NCI-H446 (cell line): ENCODE measurements at regions not wholly inside any gene's neighbourhood (a gene's known extent, or its start where the extent isn't known, plus 50 kb on each side); places are given as distances from the start of the nearest gene placed in this dataset.
A peak's percentile ranks its signal among the peaks of the same experiment; 100 is the strongest.
"Not testable (repeated sequence)": the region's sequence is repeated elsewhere in the genome, so short reads cannot be mapped to it uniquely, and the experiment has no call there.

Experiments used
- DNase-seq, 2 experiments: peaks; one replicate each; lab custom pipeline; 2025; lab: John Stamatoyannopoulos, UW

- no peak for DNase-seq
These were observed 131.0 kb downstream of the SMIM20 start for GRCh38 chr4:26044983-26045382.

DNA sequence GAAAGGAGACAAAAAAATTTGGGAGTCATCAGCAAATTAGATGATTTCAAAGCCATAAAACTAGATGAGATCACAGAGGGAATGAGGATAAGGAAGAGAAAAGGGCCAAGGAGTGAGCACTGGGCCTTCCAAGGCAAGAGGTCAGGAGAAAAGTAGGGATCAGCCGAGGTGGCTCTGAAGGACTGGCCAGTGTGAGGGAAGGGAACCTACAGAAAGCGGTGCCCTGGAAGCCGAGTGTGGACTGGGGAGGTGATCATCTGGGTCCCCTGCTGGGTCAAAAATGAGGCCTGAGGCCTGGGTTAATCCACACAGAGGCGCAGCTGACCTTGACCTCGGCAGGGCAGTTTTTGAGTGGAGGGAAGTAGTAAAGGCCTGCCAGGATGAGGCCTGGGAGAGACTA, 133.8 kb downstream of the SMIM20 start:
- DNase-seq = no peak

DNA sequence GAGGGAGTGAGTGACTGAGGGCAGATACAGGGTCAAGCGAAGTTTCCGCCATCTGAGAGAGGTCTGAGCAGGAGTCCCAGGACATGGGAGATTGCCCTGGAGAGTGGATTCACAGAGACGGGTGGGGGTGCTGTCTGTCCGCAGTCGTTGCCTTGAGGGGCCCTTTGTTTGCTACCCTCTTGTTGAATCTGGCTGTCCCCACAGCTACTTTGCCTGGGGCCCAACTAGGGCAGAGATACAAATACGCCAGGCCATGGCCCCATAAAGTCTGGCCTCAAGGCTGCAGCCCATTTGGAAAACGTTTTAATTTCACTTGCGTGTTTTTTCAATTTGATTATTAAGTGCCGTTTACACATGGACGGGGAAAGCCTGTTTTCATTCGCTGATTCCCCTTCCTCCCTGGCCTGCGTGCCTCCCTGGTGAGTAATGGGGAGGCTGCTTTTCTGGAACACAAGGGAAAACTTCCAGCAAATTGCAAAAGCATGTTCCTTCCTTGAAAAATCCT, 134.4 kb downstream of the SMIM20 start:
- DNase-seq = no peak

GRCh38 chr4:26048950-26049349, 134.9 kb downstream of the SMIM20 start:
- no peak for DNase-seq

GRCh38 chr4:26049447-26049846, 135.4 kb downstream of the SMIM20 start:
- DNase-seq = no peak

DNA sequence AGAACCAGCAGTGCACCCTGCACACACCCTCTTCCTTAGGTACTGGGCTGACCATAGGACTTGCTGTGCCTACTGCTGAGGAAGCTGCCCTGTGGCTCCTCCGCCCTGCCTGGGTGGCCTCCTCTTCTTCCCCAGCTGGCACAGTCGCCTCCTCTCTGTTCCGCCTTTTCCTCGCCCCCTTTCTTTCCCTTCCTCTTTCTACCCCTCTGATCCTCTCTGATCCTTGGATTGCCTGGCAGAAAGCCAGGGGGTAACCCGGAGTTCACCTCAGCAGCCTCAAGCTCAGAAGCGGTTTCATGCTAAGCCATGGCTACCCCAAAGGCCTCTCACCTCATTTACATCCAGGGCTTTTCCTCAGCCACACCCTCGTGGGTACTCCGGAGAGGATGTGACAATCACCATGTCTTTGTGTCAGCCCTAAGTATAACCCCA, 136.2 kb downstream of the SMIM20 start:
- no peak for DNase-seq

- no peak for DNase-seq
These were observed 136.7 kb downstream of the SMIM20 start for GRCh38 chr4:26050671-26051070.

GRCh38 chr4:26051240-26051639, 137.2 kb downstream of the SMIM20 start:
- no peak for DNase-seq

DNA sequence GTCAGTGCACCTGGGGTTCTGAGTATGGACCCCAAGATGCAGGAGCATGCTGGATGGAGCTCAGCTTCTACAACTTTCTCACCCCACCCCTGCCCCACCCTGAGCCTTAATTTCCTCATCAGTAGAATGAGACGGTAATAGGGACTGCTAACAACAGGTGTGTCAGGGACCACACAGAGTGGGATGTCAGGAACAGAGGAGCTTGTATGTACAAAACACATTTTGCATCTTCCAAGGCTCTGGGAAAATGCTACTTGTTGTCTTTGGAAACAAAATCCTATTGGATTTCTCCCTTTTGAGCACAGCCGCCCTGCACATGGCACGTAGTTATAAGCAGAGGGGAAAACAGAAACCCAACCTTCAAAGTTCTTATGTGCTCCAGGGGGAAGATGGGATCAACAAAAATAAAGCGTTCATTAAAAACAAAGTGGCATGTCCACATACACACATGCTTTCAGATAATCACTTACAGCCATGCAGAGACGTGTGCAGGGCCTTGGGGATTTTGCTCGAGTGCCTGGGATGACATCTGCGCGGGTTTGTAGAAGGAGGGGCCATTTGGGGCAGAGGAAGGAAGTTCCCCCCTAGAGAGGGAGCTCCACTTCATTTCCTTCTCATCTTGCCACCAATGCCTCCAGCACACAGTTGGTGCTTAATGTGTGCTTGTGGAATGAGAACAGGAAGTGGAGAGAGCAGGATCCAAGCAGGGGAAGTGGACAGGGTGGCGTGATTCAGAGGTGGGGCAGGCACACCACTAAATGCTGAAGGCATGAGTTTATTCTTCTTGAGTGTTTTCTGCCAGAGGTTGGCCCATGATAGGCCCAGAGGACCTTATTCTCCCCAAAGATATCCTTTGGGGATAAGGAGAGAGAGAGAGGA, 138.9 kb downstream of the SMIM20 start:
- no peak for DNase-seq

DNA sequence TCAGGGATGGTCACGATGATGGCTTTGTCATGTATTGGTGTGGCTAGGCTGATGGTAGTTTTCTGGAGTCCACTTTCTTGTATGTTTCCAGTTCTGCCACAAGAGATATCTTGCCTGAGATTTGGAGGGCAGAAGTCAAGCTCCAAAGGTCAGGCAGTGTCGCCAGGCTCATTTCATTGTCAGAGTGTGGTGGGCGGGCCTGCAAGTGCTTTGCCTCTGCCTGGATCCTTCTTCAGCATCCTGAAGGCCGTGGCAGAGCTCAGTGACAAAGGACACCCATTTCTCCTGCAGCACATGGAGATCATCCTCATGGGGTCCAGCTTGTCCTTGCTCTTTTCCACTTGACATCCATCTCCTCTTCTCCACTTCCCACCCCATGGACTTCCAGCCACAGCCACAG, 139.7 kb downstream of the SMIM20 start:
- no peak for DNase-seq

- DNase-seq = no peak
These were observed 141.8 kb downstream of the SMIM20 start for GRCh38 chr4:26055855-26056254.

DNA sequence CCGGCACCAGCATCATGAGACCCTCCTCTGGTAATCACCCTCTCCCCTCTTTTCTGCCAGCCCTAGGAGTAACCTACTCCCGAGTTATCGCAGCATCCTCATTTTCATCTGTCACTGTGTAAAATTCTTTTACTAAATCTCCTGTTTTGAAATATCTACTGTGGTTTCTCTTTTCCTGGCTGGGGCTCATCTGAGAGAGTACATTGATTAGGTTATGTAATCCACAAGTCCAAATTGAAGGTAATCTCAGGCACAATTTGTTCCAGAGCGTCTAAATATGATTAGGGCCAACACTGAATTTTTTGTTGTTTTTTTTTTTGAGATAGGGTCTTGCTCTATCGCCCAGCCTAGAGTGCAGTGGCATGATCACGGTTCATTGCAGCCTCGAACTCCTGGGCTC, 142.4 kb downstream of the SMIM20 start:
- no peak for DNase-seq

- DNase-seq = not testable (repeated sequence)
These were observed 143.8 kb downstream of the SMIM20 start for GRCh38 chr4:26057839-26058238.

- peak in 1 of 2 experiments; percentile 41 for DNase-seq
These were observed 144.5 kb downstream of the SMIM20 start for GRCh38 chr4:26058537-26058936.

- no peak for DNase-seq
These were observed 145.6 kb downstream of the SMIM20 start for GRCh38 chr4:26059391-26060154.

DNA sequence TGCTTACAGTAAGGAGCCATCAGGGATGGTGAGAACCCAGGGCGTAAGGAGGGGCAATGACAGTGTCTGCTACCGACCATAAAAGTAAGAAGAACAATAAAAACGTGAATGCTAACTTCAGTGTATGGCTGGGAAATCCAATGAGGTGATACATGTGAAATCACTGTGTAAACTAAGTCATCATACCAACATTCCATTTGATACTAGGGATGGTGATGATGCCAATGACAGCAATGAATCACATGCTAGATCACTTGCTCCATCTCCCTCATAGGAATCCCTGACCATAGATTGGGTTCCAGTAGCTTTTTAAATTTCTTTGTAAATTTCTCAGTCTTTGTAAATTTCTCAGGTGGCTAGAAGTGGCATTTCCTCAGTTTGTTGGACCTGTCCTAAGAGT, 146.3 kb downstream of the SMIM20 start:
- DNase-seq = no peak

DNA sequence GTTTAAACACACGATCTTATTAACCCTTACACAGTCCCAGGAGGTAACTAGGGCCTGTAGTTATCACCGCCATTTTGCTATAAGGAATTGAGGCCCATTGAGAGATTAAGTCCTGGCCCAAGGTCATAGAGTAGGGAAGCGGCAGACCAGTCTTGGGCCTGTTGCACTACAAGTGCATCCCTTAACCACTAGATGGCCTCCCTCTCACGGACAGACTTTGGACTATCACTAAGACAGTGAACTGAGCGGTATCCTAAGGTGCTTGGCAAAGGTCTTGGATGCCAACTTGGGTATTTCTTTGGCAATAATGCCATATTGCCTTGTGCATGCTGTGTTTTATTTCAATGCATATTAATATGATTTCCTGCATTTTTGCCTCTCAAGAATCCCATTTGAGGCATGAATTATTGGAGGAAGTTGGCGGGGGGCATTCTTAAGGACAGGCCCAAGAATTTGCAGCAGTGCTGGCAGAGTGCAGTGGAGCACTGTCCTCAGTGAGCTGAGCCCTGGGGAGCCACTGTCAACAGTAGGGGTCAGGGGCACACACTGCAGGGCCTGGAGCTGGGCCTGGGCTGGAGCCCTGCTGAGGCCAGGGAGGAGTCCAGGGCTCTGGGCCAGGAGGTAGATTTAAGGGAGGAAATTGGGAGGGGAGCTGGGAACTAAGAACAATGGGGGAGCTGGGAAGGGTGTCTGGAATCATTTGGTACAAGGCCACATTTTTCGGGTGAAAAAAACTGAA, 147.4 kb downstream of the SMIM20 start:
- DNase-seq = peak in 1 of 2 experiments; percentile 32

GRCh38 chr4:26062215-26062614, 148.2 kb downstream of the SMIM20 start:
- no peak for DNase-seq

- DNase-seq = not testable (repeated sequence)
These were observed 150.0 kb downstream of the SMIM20 start for GRCh38 chr4:26064009-26064408.

GRCh38 chr4:26065833-26066232, 151.8 kb downstream of the SMIM20 start:
- DNase-seq = no peak

GRCh38 chr4:26067035-26067434, 153.0 kb downstream of the SMIM20 start:
- no peak for DNase-seq

DNA sequence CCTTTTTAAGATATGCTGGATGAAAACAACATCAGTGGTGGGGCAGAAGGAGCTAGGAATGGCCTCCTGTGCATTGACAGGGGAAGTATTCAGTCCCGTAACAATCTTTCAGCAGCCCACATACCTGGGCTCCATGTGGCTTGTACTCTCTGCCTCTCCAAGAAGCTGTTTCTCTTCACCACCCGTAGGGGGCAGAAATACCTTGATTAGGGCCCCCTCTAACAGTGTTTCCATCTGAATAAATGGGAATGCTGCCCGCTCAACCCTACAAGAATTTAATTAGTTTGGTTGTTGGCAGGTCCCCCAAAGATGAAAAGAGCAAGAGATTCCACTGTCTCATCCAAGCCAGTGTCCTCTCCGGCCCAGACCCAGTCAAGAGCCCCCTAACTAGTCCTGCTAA, 155.2 kb downstream of the SMIM20 start:
- DNase-seq = peak in 1 of 2 experiments; percentile 21
